Fibroblast of lung (primary cell): ENCODE measurements at regions not wholly inside any gene's neighbourhood (a gene's known extent, or its start where the extent isn't known, plus 50 kb on each side); places are given as distances from the start of the nearest gene placed in this dataset.

Experiments
- DNase-seq, 2 donors: peaks; one replicate each; pipeline versions ENCODE4 v3.0.0 to v3.0.0-alpha.2; 2010; ENCODE audit warnings: low read depth in 2 of 2
- H2AFZ ChIP-seq: 2 replicates; pipeline ENCODE4 v1.5.1; 2012; ENCODE audit warnings: low read length, control low read depth, inconsistent platforms
- H3K27ac ChIP-seq: 2 replicates; pipeline ENCODE4 v1.5.1; 2011; ENCODE audit warnings: low read length, control low read depth; ENCODE audit not compliant: insufficient read depth
- H3K27me3 ChIP-seq: 2 replicates; pipeline ENCODE4 v1.5.1; 2011; ENCODE audit warnings: mild to moderate bottlenecking, low read length; ENCODE audit not compliant: control insufficient read depth, insufficient read depth
- H3K36me3 ChIP-seq: 2 replicates; pipeline ENCODE4 v1.5.1; 2011; ENCODE audit warnings: low read length; ENCODE audit not compliant: control insufficient read depth, insufficient read depth
- H3K4me1 ChIP-seq: 2 replicates; pipeline ENCODE4 v1.5.1; 2011; ENCODE audit warnings: low read length; ENCODE audit not compliant: control insufficient read depth, insufficient read depth; ENCODE audit errors: extremely low read depth
- H3K4me2 ChIP-seq: 2 replicates; pipeline ENCODE4 v1.5.1; 2011; ENCODE audit warnings: low read length, control low read depth; ENCODE audit not compliant: insufficient read depth; ENCODE audit errors: extremely low read depth
- H3K4me3 ChIP-seq, 4 experiments: fragments of 200-600 bp in 1 of 4; sonication (generic) in 1 of 4; replicated peaks in 1 of 4; 2 replicates each; pipeline ENCODE4 v1.5.1; 2011 to 2016; ENCODE audit warnings: low read length in 4 of 4, low read depth in 3 of 4, mild to moderate bottlenecking in 3 of 4, control low read depth in 2 of 4, inconsistent platforms in 1 of 4, mixed read lengths in 1 of 4; ENCODE audit not compliant: insufficient read depth in 1 of 4; ENCODE audit errors: control extremely low read depth in 1 of 4
- H3K79me2 ChIP-seq: 2 replicates; pipeline ENCODE4 v1.5.1; 2012; ENCODE audit warnings: mild to moderate bottlenecking, low read length, inconsistent platforms; ENCODE audit not compliant: control insufficient read depth, insufficient read depth
- H3K9ac ChIP-seq: 2 replicates; pipeline ENCODE4 v1.5.1; 2011; ENCODE audit warnings: mild to moderate bottlenecking, low read length, control low read depth; ENCODE audit not compliant: insufficient read depth
- H3K9me3 ChIP-seq: 2 replicates; pipeline ENCODE4 v1.5.1; 2012; ENCODE audit warnings: low read depth, low read length; ENCODE audit not compliant: control insufficient read depth, insufficient read depth
- H4K20me1 ChIP-seq: 2 replicates; pipeline ENCODE4 v1.5.1; 2011; ENCODE audit warnings: low read length; ENCODE audit not compliant: control insufficient read depth, insufficient read depth; ENCODE audit errors: extremely low read depth
- EZH2 ChIP-seq: IDR thresholded peaks from 2 replicates; pipeline ENCODE4 v1.5.1; 2012; ENCODE audit warnings: low read length, control low read depth, mild to moderate bottlenecking; ENCODE audit errors: missing control alignments
- TF ChIP-seq, protein P1 (sequence below), 2 donors: IDR thresholded peaks in 1 of 2; conservative IDR thresholded peaks in 1 of 2; 1 replicate in 1 of 2; 2 replicates in 1 of 2; pipeline ENCODE4 v1.5.1; 2011 to 2012; ENCODE audit warnings: low read length in 2 of 2, control low read depth in 1 of 2, inconsistent platforms in 1 of 2, low read depth in 1 of 2, mild to moderate bottlenecking in 1 of 2

DNA sequence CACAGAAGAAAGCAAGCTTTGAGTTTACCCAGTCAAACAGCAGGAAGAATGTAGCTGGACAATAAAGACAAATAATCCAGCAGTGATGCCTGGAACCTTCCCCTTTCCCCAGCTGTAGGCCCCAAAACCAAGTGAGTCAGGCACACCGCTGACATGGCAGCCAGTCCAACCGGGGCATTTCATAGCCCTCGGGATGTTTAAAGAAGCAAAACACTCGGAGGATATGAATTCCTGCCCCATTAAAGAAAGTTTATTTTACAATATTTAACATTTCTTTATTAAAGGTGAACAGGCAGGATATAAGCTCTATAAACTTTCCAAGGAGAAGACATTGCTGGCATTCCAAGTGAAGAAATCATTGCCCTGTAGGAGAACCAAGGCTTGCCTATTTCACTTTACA is 507.6 kb upstream of the TNP1 start:
- Histone ChIP-seq H3K9me3 (no peaks in the 10 kb centered on the region), H3K27ac (no peak overlapping the region), H3K36me3 (no peaks in the 10 kb centered on the region), H3K4me2 (no peak overlapping the region), H3K27me3 (no peaks in the 10 kb centered on the region), H3K4me1 (peaks cover 3% of the 10 kb centered on the region), H4K20me1 (no peaks in the 10 kb centered on the region), H3K9ac (no peak overlapping the region), H2AFZ (no peak overlapping the region), H3K79me2 (no peaks in the 10 kb centered on the region), H3K4me3 (no peak overlapping the region)
- peak in 1 of 2 donors; percentile 60 for DNase-seq
- TF ChIP-seq, protein P1, sequence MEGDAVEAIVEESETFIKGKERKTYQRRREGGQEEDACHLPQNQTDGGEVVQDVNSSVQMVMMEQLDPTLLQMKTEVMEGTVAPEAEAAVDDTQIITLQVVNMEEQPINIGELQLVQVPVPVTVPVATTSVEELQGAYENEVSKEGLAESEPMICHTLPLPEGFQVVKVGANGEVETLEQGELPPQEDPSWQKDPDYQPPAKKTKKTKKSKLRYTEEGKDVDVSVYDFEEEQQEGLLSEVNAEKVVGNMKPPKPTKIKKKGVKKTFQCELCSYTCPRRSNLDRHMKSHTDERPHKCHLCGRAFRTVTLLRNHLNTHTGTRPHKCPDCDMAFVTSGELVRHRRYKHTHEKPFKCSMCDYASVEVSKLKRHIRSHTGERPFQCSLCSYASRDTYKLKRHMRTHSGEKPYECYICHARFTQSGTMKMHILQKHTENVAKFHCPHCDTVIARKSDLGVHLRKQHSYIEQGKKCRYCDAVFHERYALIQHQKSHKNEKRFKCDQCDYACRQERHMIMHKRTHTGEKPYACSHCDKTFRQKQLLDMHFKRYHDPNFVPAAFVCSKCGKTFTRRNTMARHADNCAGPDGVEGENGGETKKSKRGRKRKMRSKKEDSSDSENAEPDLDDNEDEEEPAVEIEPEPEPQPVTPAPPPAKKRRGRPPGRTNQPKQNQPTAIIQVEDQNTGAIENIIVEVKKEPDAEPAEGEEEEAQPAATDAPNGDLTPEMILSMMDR (conservative IDR thresholded peaks at IDR 0.05 in 1 of 2, IDR thresholded peaks at IDR 0.05 in 1 of 2; ENCODE audit: low read depth in 1 of 2, low read length in 2 of 2) = no peak
- no peak for TF ChIP-seq EZH2

DNA sequence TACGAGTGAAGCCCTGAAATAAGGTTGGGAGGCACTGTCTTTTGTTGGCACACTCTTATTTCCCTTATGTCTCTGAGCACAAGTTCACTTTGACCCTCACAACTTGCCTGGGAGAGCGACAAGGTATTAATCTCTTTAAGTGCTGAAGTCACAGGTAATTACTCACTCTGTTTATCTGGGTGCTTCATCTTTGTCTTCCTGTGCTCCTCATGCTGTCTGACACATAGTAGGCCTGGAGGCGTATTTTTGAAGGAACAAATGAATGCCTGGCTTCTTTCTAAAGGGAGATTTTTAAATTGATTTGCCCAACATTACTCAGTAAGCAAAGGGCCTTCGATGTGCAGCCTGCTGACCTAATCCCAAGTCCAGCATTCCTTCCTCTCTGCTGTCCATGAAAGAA is 507.1 kb upstream of the TNP1 start:
- DNase-seq = peak in 1 of 2 donors; percentile 52
- H2AFZ ChIP-seq = no peak overlapping the region
- H3K9ac ChIP-seq = no peak overlapping the region
- H3K4me3 ChIP-seq = no peak overlapping the region
- no peaks in the 10 kb centered on the region for H3K79me2 ChIP-seq
- no peaks in the 10 kb centered on the region for H3K9me3 ChIP-seq
- no peaks in the 10 kb centered on the region for H3K36me3 ChIP-seq
- peaks cover 5% of the 10 kb centered on the region for H3K4me1 ChIP-seq
- H3K27me3 ChIP-seq = no peaks in the 10 kb centered on the region
- no peak overlapping the region for H3K27ac ChIP-seq
- TF ChIP-seq, protein P1 (conservative IDR thresholded peaks at IDR 0.05 in 1 of 2, IDR thresholded peaks at IDR 0.05 in 1 of 2; ENCODE audit: low read depth in 1 of 2, low read length in 2 of 2) = no peak
- no peak for TF ChIP-seq EZH2
- no peaks in the 10 kb centered on the region for H4K20me1 ChIP-seq
- H3K4me2 ChIP-seq = no peak overlapping the region

DNA sequence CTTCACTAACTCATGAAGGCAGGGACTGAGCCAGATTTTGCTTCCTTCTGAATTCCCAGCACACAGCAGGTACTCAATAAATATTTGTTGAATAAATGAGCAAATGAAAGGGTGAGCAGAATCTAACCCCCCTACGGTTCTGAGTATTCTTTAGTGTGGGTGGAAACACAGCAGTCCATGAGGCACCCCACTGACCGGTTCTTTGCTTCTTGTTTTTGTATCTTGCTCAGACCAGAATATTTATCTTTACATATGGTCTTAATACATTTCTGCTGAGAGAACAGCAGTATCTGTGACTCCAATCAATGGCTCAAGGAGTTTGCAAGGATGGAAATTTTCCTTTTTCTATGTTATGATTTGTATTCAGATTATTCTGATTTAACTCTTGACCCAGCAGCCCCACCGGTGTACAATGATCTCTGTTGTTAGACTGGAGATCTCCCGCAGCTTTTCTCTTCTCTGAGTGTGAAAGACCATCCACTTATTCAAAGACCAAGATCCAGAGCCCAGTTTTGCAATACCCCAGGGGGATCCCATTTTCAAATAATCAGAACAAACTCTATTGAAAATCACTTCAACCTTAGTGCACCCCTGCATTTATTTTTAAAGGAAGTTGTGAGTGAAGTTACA is 506.5 kb upstream of the TNP1 start:
- no peak overlapping the region for H3K27ac ChIP-seq
- no peak overlapping the region for H2AFZ ChIP-seq
- H3K9me3 ChIP-seq = no peaks in the 10 kb centered on the region
- H3K27me3 ChIP-seq = no peaks in the 10 kb centered on the region
- H3K36me3 ChIP-seq = no peaks in the 10 kb centered on the region
- no peak overlapping the region for H3K9ac ChIP-seq
- no peaks in the 10 kb centered on the region for H3K79me2 ChIP-seq
- no peaks in the 10 kb centered on the region for H4K20me1 ChIP-seq
- H3K4me2 ChIP-seq = no peak overlapping the region
- no peak overlapping the region for H3K4me3 ChIP-seq
- no peak for DNase-seq
- TF ChIP-seq, protein P1 (conservative IDR thresholded peaks at IDR 0.05 in 1 of 2, IDR thresholded peaks at IDR 0.05 in 1 of 2; ENCODE audit: low read depth in 1 of 2, low read length in 2 of 2) = no peak
- no peak for TF ChIP-seq EZH2
- peaks cover 11% of the 10 kb centered on the region for H3K4me1 ChIP-seq
